ENCODE measurements at regions not wholly inside any gene's neighbourhood (a gene's known extent, or its start where the extent isn't known, plus 50 kb on each side); places are given as distances from the start of the nearest gene placed in this dataset.

DNA sequence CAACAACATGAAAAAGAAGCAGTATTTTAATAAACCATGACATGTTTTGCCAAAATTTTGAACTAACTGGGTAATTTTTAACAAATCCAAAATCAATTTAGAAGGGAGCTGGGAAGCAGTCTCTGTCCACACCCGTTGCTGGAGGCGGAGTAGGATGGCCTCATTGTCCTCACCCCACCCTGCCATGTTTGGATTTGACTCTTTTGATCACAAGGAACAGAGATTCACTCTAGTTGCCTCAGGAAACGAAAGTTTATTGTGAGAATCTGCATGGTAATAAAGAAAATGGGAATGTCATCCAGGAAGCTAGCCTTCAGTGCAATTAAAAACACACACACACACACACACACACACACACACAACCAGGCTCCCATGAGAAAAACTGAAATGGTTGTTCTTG is 145.4 kb downstream of the SLC30A10 start:
- no peak for TF ChIP-seq TAF1 (IDR thresholded peaks at IDR 0.05; ENCODE audit: low read depth, low read length)
- TF ChIP-seq POLR2A (IDR thresholded peaks at IDR 0.05; ENCODE audit: low read depth, low read length) = no peak
- TF ChIP-seq POLR2AphosphoS5 (IDR thresholded peaks at IDR 0.05; ENCODE audit: low read depth, low read length) = no peak
- TF ChIP-seq SPI1 (IDR thresholded peaks at IDR 0.05; ENCODE audit: low read depth, low read length) = no peak
- no peak for TF ChIP-seq PAX5 (IDR thresholded peaks at IDR 0.05; ENCODE audit: insufficient read depth, low read length, severe bottlenecking)
